Retinal pigment epithelial cell (primary cell): ENCODE measurements at regions not wholly inside any gene's neighbourhood (a gene's known extent, or its start where the extent isn't known, plus 50 kb on each side); places are given as distances from the start of the nearest gene placed in this dataset.

Experiments used
- DNase-seq: peaks from one replicate; pipeline ENCODE4 v3.0.0-alpha.2; 2010; ENCODE audit warnings: low read depth
- H3K4me3 ChIP-seq: 2 replicates; pipeline ENCODE4 v1.5.1; 2011; ENCODE audit warnings: mild to moderate bottlenecking, low read length, control low read depth, moderate library complexity
- TF ChIP-seq, protein P1 (sequence below): conservative IDR thresholded peaks from 2 replicates; pipeline ENCODE4 v1.5.1; 2011; ENCODE audit warnings: low read depth, low read length, control low read depth, inconsistent platforms

DNA sequence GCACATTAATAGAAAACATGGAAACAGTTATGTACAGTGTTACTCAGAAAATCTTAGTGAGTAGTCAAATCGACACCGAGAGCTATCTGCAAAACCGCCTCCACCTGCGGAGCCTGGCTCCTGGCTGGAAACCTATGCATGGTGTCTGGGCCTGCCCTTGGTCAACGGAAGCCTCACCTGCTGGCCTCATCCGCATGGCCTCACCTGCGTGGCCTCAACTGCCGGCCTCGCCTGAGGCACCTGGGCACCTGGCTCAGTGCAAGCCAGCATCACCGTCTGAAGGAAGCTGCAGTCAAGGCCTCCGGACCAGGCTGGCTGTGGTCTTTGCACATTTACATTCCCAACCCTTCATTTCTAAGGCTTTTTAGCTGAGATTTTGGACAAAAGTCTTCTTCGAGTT lies 352.1 kb downstream of the POM121L12 start:
- TF ChIP-seq, protein P1, sequence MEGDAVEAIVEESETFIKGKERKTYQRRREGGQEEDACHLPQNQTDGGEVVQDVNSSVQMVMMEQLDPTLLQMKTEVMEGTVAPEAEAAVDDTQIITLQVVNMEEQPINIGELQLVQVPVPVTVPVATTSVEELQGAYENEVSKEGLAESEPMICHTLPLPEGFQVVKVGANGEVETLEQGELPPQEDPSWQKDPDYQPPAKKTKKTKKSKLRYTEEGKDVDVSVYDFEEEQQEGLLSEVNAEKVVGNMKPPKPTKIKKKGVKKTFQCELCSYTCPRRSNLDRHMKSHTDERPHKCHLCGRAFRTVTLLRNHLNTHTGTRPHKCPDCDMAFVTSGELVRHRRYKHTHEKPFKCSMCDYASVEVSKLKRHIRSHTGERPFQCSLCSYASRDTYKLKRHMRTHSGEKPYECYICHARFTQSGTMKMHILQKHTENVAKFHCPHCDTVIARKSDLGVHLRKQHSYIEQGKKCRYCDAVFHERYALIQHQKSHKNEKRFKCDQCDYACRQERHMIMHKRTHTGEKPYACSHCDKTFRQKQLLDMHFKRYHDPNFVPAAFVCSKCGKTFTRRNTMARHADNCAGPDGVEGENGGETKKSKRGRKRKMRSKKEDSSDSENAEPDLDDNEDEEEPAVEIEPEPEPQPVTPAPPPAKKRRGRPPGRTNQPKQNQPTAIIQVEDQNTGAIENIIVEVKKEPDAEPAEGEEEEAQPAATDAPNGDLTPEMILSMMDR: no peak

DNA sequence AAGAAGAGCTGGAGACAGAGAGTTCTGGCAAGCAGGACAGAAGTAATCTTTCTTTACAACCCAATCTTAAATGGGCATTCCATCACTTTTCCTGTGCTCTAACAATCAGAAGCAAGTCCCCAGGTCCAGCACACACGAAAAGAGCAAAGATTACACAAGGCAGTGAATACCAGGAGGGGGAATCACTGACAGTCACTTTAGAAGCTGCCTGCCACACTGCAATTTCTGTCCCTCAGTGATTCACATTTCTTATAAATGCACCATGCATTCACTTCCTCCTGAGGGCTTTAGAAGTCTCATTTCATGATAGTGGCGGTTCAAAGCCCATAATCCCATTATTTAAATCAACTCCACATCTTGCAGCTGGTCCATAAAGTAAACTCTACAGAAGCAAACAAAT lies 362.5 kb downstream of the POM121L12 start:
- no peak overlapping the region for H3K4me3 ChIP-seq
- DNase-seq: no peak
- TF ChIP-seq, protein P1: no peak

More for the DNA sequence above, 352.1 kb downstream of the POM121L12 start:
- no peak for DNase-seq
- no peak overlapping the region for H3K4me3 ChIP-seq

- no peak for DNase-seq
- H3K4me3 ChIP-seq: no peak overlapping the region
- TF ChIP-seq, protein P1: no peak
Observed at GRCh38 chr7:53398566-53398965, 363.1 kb downstream of the POM121L12 start.

- H3K4me3 ChIP-seq: no peak overlapping the region
Observed at GRCh38 chr7:53413021-53413420, 377.6 kb downstream of the POM121L12 start.

DNA sequence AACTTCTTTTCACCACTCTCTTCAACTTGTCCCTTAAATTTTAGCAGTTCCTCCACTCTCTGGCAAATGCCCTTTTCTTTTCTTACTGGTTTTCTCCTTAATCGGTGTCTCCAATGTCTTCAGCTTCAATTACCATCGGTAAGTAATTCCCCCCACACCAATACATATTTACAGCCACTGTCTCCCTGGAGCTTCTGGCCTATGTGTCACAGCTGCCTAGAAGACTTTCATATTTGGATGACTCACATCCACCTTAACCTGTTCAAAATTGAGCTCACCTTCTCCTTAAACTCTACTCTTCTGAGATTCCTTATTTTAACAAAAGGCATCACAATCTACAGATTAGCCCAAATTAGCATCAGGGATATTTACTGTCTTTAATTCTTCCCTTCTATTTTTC lies 380.4 kb downstream of the POM121L12 start:
- no peak for DNase-seq

More at GRCh38 chr7:53413021-53413420, 377.6 kb downstream of the POM121L12 start:
- TF ChIP-seq, protein P1: no peak
- DNase-seq: no peak

GRCh38 chr7:53418834-53419482 lies 383.5 kb downstream of the POM121L12 start:
- TF ChIP-seq, protein P1: no peak
- no peak overlapping the region for H3K4me3 ChIP-seq
- DNase-seq: no peak

More for the DNA sequence above, 380.4 kb downstream of the POM121L12 start:
- no peak overlapping the region for H3K4me3 ChIP-seq
- TF ChIP-seq, protein P1: no peak

DNA sequence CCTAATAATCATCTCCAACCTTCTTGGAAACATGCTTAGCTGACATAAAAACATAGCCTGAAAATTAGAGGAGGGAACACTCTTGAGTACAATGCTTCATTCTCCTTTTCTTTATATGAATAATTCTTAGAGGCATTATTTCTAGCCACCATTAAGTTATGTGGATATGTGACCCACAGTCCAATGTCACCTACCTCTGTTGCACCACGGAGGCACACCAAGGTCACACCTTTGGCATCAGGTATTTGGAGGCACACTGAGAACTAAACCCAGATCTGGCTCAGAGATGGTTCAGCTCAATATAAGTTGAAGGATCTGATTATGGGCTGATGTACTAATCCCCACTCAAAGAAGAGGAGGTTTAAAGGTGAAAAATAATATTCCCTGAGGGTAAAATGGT lies 385.1 kb downstream of the POM121L12 start:
- no peak for DNase-seq
- no peak overlapping the region for H3K4me3 ChIP-seq
- TF ChIP-seq, protein P1: no peak
